ENCODE measurements at regions not wholly inside any gene's neighbourhood (a gene's known extent, or its start where the extent isn't known, plus 50 kb on each side); places are given as distances from the start of the nearest gene placed in this dataset.

- no peak overlapping the region for H3K9ac ChIP-seq (ENCODE audit: low read depth, low read length)
- no peak for TF ChIP-seq EZH2 (IDR thresholded peaks at IDR 0.05; ENCODE audit: borderline replicate concordance, low read depth, low read length, severe bottlenecking)
- TF ChIP-seq CTCF (IDR thresholded peaks at IDR 0.05; ENCODE audit: borderline replicate concordance, extremely low read depth, low read length, poor library complexity, severe bottlenecking) = no peak
- no peaks in the 10 kb centered on the region for H3K9me3 ChIP-seq (ENCODE audit: insufficient read depth, low read length, severe bottlenecking)
- H3K79me2 ChIP-seq (ENCODE audit: insufficient read depth, low read length) = no peaks in the 10 kb centered on the region
- DNase-seq = no peak
- H3K27me3 ChIP-seq (ENCODE audit: insufficient read depth, low read length, poor library complexity) = no peaks in the 10 kb centered on the region
- no peaks in the 10 kb centered on the region for H4K20me1 ChIP-seq (ENCODE audit: insufficient read depth, low read length)
- H3K4me3 ChIP-seq (ENCODE audit: low read depth in 1 of 2, low read length in 2 of 2) = no peak overlapping the region
- H3K4me2 ChIP-seq (ENCODE audit: insufficient read depth, low read length) = no peak overlapping the region
- no peaks in the 10 kb centered on the region for H3K4me1 ChIP-seq (ENCODE audit: insufficient read depth, low read length)
- no peaks in the 10 kb centered on the region for H3K36me3 ChIP-seq (ENCODE audit: insufficient read depth, low read length)
- H3K27ac ChIP-seq (ENCODE audit: low read length) = no peak overlapping the region
- no peak overlapping the region for H2AFZ ChIP-seq (ENCODE audit: low read depth, low read length)
- no peak for ATAC-seq (ENCODE audit: insufficient read depth, low read depth)
These were observed 642.9 kb downstream of the AMY1C start for GRCh38 chr1:104392552-104392951.

- H3K9me3 ChIP-seq (ENCODE audit: insufficient read depth, low read length, severe bottlenecking) = no peaks in the 10 kb centered on the region
- no peak overlapping the region for H2AFZ ChIP-seq (ENCODE audit: low read depth, low read length)
- H4K20me1 ChIP-seq (ENCODE audit: insufficient read depth, low read length) = no peaks in the 10 kb centered on the region
- no peak overlapping the region for H3K4me3 ChIP-seq (ENCODE audit: low read depth in 1 of 2, low read length in 2 of 2)
- ATAC-seq (ENCODE audit: insufficient read depth, low read depth) (no peak), DNase-seq (no peak)
- H3K4me2 ChIP-seq (ENCODE audit: insufficient read depth, low read length) = no peak overlapping the region
- no peaks in the 10 kb centered on the region for H3K36me3 ChIP-seq (ENCODE audit: insufficient read depth, low read length)
- no peak overlapping the region for H3K27ac ChIP-seq (ENCODE audit: low read length)
- H3K4me1 ChIP-seq (ENCODE audit: insufficient read depth, low read length) = no peaks in the 10 kb centered on the region
- H3K9ac ChIP-seq (ENCODE audit: low read depth, low read length) = no peak overlapping the region
- no peak for TF ChIP-seq CTCF (IDR thresholded peaks at IDR 0.05; ENCODE audit: borderline replicate concordance, extremely low read depth, low read length, poor library complexity, severe bottlenecking)
- TF ChIP-seq EZH2 (IDR thresholded peaks at IDR 0.05; ENCODE audit: borderline replicate concordance, low read depth, low read length, severe bottlenecking) = no peak
- H3K27me3 ChIP-seq (ENCODE audit: insufficient read depth, low read length, poor library complexity) = no peaks in the 10 kb centered on the region
- no peaks in the 10 kb centered on the region for H3K79me2 ChIP-seq (ENCODE audit: insufficient read depth, low read length)
These were observed 652.5 kb downstream of the AMY1C start for GRCh38 chr1:104402178-104402577.

DNA sequence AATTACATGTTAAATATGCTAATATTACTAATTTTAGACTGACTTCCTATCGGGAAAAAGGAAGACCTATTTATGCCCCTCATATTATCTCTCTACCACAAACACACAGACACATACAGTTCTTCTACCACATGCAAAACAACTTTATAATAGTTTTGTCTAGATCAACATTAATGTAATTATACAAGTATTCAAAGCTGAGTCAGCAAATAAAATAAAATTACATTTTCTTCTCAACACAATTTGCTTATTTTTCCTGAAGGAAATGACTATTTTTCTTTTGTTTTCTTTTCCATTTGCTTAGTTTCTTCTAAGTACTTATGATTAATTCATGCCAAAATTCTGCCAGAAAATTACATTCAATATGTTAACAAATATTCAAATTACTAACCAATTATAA is 654.2 kb downstream of the AMY1C start:
- TF ChIP-seq EZH2 (IDR thresholded peaks at IDR 0.05; ENCODE audit: borderline replicate concordance, low read depth, low read length, severe bottlenecking) = no peak
- TF ChIP-seq CTCF (IDR thresholded peaks at IDR 0.05; ENCODE audit: borderline replicate concordance, extremely low read depth, low read length, poor library complexity, severe bottlenecking) = no peak
- Histone ChIP-seq H3K27ac (ENCODE audit: low read length) (no peak overlapping the region), H3K9me3 (ENCODE audit: insufficient read depth, low read length, severe bottlenecking) (no peaks in the 10 kb centered on the region), H2AFZ (ENCODE audit: low read depth, low read length) (no peak overlapping the region), H3K36me3 (ENCODE audit: insufficient read depth, low read length) (no peaks in the 10 kb centered on the region), H3K4me1 (ENCODE audit: insufficient read depth, low read length) (no peaks in the 10 kb centered on the region), H3K9ac (ENCODE audit: low read depth, low read length) (no peak overlapping the region), H3K79me2 (ENCODE audit: insufficient read depth, low read length) (no peaks in the 10 kb centered on the region), H3K27me3 (ENCODE audit: insufficient read depth, low read length, poor library complexity) (no peaks in the 10 kb centered on the region), H4K20me1 (ENCODE audit: insufficient read depth, low read length) (no peaks in the 10 kb centered on the region), H3K4me3 (ENCODE audit: low read depth in 1 of 2, low read length in 2 of 2) (no peak overlapping the region), H3K4me2 (ENCODE audit: insufficient read depth, low read length) (no peak overlapping the region)
- no peak for DNase-seq
- ATAC-seq (ENCODE audit: insufficient read depth, low read depth) = no peak

DNA sequence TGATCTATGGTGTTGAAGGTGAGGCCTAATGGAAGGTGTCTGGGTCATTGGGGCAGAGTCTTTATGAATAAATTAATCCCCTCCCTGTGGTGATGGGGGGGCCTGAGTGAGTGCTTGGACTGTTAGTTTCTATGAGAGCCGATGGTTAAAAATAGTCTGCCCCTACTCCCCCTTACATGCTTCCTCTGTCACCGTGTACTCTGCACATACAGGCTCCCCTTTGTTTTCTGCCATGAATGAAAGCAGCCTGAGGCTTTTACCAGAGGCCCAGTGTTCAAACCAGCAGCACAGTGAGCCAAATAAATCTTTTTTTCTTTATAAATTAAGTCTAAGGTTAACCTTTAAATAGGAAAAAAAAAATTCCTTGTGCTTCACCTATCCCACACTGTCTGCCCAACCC is 657.0 kb downstream of the AMY1C start:
- Histone ChIP-seq H3K4me1 (ENCODE audit: insufficient read depth, low read length) (no peaks in the 10 kb centered on the region), H3K9me3 (ENCODE audit: insufficient read depth, low read length, severe bottlenecking) (no peaks in the 10 kb centered on the region), H3K27me3 (ENCODE audit: insufficient read depth, low read length, poor library complexity) (no peaks in the 10 kb centered on the region), H3K27ac (ENCODE audit: low read length) (no peak overlapping the region), H3K36me3 (ENCODE audit: insufficient read depth, low read length) (no peaks in the 10 kb centered on the region), H2AFZ (ENCODE audit: low read depth, low read length) (no peak overlapping the region), H3K79me2 (ENCODE audit: insufficient read depth, low read length) (no peaks in the 10 kb centered on the region), H3K9ac (ENCODE audit: low read depth, low read length) (no peak overlapping the region), H3K4me2 (ENCODE audit: insufficient read depth, low read length) (no peak overlapping the region), H3K4me3 (ENCODE audit: low read depth in 1 of 2, low read length in 2 of 2) (no peak overlapping the region), H4K20me1 (ENCODE audit: insufficient read depth, low read length) (no peaks in the 10 kb centered on the region)
- ATAC-seq (ENCODE audit: insufficient read depth, low read depth) (no peak), DNase-seq (no peak)
- TF ChIP-seq EZH2 (IDR thresholded peaks at IDR 0.05; ENCODE audit: borderline replicate concordance, low read depth, low read length, severe bottlenecking) = no peak
- TF ChIP-seq CTCF (IDR thresholded peaks at IDR 0.05; ENCODE audit: borderline replicate concordance, extremely low read depth, low read length, poor library complexity, severe bottlenecking) = no peak
